Ascending aorta (tissue), 2 donors: ENCODE measurements at regions not wholly inside any gene's neighbourhood (a gene's known extent, or its start where the extent isn't known, plus 50 kb on each side); places are given as distances from the start of the nearest gene placed in this dataset.

ENCODE experiments used
- DNase-seq, 2 donors: peaks; one replicate each; pipeline ENCODE4 v3.0.0-alpha.2; 2019; ENCODE audit warnings: low spot score in 2 of 2
- H3K27ac ChIP-seq, 2 donors: fragments of 200-600 bp; sonication (generic); one replicate each; pipeline ENCODE4 v1.5.1; 2016 to 2017; ENCODE audit warnings: mild to moderate bottlenecking in 1 of 2
- H3K27me3 ChIP-seq: fragments of 200-600 bp; sonication (generic); one replicate; pipeline ENCODE4 v1.5.1; 2017
- H3K36me3 ChIP-seq, 2 donors: fragments of 200-600 bp; sonication (generic); one replicate each; pipeline ENCODE4 v1.5.1; 2016
- H3K4me1 ChIP-seq, 2 donors: fragments of 200-600 bp; sonication (generic); one replicate each; pipeline ENCODE4 v1.5.1; 2016 to 2017; ENCODE audit warnings: mild to moderate bottlenecking in 1 of 2
- H3K4me3 ChIP-seq, 2 donors: fragments of 200-600 bp; sonication (generic); one replicate each; pipeline ENCODE4 v1.5.1; 2016 to 2017; ENCODE audit warnings: mild to moderate bottlenecking in 1 of 2
- H3K9me3 ChIP-seq, 2 donors: fragments of 200-600 bp; sonication (generic); one replicate each; pipeline ENCODE4 v1.5.1; 2016
- intact Hi-C: fragments of 100-400 bp; cut with DNase I; formaldehyde crosslinking; loops from one replicate; pipeline ENCODE4 v1.15.1; 2023
- TF ChIP-seq, protein P1 (sequence below), 3 experiments: fragments of 200-600 bp in 2 of 3; fragments of 450-650 bp in 1 of 3; sonication (generic) in 2 of 3; IDR thresholded peaks; one replicate each; pipeline ENCODE4 v1.5.1; 2016 to 2019; ENCODE audit warnings: antibody characterized with exemption in 3 of 3, mild to moderate bottlenecking in 1 of 3, moderate library complexity in 1 of 3

DNA sequence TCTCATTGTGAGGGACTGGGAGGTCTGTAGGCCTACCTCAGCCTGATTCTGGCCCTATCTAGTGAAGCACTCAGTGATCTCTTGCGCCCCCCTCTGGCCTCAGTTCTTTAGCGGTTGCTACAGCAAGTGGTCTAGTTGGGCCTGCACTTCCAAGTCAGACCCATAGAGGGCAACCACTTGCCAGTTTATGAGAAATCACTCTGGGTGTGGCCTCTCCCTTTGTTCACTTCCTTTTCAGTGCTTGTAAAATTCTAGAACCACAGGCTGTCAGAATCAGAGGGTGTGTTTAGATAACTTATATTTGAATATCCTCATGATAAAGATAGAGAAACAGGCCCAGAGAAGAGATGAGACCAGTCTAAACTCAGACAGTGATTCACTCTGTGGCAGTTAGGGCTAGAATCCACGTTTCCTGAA lies 60.9 kb upstream of the LAS1L start:
- peak; percentile 82 to 99 for DNase-seq
- no peaks in the 10 kb centered on the region for H3K9me3 ChIP-seq
- peaks cover 0 to 17% of the 10 kb centered on the region in 2 donors for H3K4me1 ChIP-seq
- no peaks in the 10 kb centered on the region for H3K36me3 ChIP-seq
- TF ChIP-seq, protein P1, sequence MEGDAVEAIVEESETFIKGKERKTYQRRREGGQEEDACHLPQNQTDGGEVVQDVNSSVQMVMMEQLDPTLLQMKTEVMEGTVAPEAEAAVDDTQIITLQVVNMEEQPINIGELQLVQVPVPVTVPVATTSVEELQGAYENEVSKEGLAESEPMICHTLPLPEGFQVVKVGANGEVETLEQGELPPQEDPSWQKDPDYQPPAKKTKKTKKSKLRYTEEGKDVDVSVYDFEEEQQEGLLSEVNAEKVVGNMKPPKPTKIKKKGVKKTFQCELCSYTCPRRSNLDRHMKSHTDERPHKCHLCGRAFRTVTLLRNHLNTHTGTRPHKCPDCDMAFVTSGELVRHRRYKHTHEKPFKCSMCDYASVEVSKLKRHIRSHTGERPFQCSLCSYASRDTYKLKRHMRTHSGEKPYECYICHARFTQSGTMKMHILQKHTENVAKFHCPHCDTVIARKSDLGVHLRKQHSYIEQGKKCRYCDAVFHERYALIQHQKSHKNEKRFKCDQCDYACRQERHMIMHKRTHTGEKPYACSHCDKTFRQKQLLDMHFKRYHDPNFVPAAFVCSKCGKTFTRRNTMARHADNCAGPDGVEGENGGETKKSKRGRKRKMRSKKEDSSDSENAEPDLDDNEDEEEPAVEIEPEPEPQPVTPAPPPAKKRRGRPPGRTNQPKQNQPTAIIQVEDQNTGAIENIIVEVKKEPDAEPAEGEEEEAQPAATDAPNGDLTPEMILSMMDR (IDR thresholded peaks at IDR 0.05), result peak; percentile 99 to 100 (median 99)
- H3K27ac ChIP-seq, result peak overlapping the region; percentile 84 to 89
- no peak overlapping the region for H3K4me3 ChIP-seq
- intact Hi-C loops, result loop anchor here (2.0 to 5.0 kb wide), 2 partner anchors 111 to 567 kb away; partner anchors contain the start of gene HEPH
- no peaks in the 10 kb centered on the region for H3K27me3 ChIP-seq

DNA sequence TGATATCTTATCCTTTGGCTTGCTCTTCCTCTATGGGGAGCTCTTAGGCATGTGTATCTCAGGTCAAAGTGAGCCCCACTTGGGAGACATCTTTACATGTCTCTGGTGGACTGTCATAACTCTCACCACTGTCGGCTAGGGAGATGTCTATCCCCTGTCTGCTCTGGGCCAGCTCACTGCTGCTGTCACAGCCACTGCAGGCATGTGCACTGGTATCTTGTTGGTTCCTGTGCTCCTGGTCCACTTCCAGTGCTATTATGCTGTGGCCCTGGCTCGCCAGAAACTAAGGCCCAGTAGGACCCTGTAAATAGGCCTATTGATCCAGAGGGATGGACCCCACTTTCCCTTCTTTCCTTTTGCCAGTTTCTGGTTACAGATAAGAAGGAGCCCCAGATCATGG lies 56.6 kb upstream of the LAS1L start:
- no peak for DNase-seq

DNA sequence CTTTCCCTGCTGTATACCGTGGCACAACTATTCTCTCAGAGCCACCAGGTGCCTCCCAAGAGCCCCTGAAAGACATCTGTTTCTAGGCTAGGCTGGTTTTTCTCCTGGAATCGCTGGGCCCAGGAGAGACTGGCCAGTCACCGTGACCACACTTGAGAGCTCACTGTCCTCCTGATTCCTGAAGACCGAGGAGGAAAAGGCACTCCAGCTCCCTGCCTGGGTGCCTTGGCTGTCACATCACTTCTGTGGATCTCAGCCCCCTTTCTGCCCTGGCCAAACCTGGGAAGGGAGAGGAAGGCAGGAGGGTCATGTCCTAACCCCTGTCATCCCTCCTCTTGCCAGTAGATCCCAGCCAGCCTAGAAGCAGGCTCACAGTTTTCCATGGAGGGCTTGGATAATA lies 54.7 kb upstream of the LAS1L start:
- H3K36me3 ChIP-seq, result no peaks in the 10 kb centered on the region
- no peak overlapping the region for H3K4me3 ChIP-seq
- intact Hi-C loops, result loop anchor here (10.0 kb wide), 1 partner anchor 1145 kb away; no protein-coding TSS in a partner anchor
- TF ChIP-seq, protein P1 (IDR thresholded peaks at IDR 0.05), result no peak
- DNase-seq, result no peak
- H3K27ac ChIP-seq, result peak overlapping the region in 1 of 2 donors; percentile 56
- no peaks in the 10 kb centered on the region for H3K27me3 ChIP-seq
- H3K4me1 ChIP-seq, result peaks cover 0 to 5% of the 10 kb centered on the region in 2 donors
- no peaks in the 10 kb centered on the region for H3K9me3 ChIP-seq

More for the DNA sequence above, 56.6 kb upstream of the LAS1L start:
- peaks cover 0 to 12% of the 10 kb centered on the region in 2 donors for H3K4me1 ChIP-seq
- H3K4me3 ChIP-seq, result no peak overlapping the region
- no peaks in the 10 kb centered on the region for H3K27me3 ChIP-seq
- TF ChIP-seq, protein P1 (IDR thresholded peaks at IDR 0.05), result no peak
- H3K27ac ChIP-seq, result no peak overlapping the region
- no peaks in the 10 kb centered on the region for H3K9me3 ChIP-seq
- H3K36me3 ChIP-seq, result no peaks in the 10 kb centered on the region
- intact Hi-C loops, result no loop called here

DNA sequence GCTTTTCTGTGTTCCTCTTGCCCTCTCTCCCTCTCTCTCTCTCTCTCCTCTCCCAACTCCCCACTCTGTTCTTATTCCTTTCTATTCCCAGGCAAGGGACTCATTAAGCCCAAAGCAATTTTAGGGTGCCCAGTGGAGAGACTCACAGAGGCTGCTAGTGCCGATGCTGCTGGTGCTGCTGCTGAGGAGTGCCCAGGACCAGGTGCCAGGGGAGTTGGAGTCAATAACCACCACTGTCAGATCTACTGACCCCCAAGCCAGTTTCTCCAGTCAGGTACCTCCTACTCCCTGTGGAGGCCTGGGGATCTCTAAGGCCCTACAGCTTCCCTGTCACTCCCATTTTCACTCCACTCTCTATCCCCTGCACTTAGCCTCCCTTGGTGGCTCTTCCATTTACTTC lies 54.2 kb upstream of the LAS1L start:
- Histone ChIP-seq H3K27ac (peak overlapping the region; percentile 11 to 56), H3K27me3 (no peaks in the 10 kb centered on the region), H3K36me3 (no peaks in the 10 kb centered on the region), H3K4me3 (no peak overlapping the region), H3K9me3 (no peaks in the 10 kb centered on the region), H3K4me1 (peaks cover 0 to 5% of the 10 kb centered on the region in 2 donors)
- intact Hi-C loops, result loop anchor here (10.0 kb wide), 1 partner anchor 1146 kb away; no protein-coding TSS in a partner anchor
- DNase-seq, result no peak
- TF ChIP-seq, protein P1 (IDR thresholded peaks at IDR 0.05), result no peak

DNA sequence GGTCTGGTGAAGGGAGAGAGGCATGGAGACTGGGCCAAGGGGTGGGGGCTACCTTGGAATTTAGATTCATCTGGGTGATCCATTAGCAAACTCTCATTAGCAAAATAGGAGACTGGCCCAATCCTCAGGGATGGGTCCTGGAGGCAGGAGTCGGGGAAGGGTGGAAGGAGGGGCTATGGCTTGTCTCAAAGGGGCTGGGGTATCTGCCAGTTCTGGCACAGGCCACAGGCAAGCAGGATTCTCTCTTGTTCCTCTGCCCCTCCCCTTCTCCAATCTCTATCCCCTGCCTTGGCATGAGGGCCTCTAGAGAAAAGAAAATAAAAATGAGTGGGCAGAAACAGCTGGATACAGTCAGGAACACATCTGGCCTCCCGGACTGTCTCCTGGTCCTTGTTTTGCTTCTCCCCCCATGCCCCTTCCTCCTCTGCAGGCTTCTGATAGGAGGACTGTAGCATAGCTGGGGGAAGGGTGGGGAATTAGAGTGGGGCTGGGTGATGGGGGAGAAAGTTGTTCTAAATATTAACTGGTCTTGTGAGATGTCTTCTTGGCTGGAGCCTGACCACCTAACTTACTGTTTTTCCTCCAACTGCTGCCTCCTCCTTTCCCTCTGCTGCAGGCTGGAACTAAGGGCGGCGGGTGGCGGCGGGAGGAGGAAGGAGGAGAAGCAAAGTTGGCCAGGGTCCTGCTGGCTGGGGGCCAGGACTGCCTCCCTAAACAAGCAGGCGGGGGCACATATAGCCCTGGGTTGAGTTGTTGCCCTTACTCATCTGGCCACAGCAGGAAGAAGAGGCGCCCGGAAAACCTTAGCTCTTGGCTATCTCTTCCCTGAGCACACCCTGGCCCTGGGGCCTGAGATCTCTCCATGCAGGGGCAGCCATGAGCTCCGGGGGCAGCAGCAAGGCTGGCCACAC lies 53.3 kb upstream of the LAS1L start:
- no peaks in the 10 kb centered on the region for H3K27me3 ChIP-seq
- intact Hi-C loops, result loop anchor here (10.0 kb wide), 1 partner anchor 1147 kb away; no protein-coding TSS in a partner anchor
- H3K36me3 ChIP-seq, result no peaks in the 10 kb centered on the region
- H3K9me3 ChIP-seq, result no peaks in the 10 kb centered on the region
- TF ChIP-seq, protein P1 (IDR thresholded peaks at IDR 0.05), result no peak
- no peak overlapping the region for H3K4me3 ChIP-seq
- H3K4me1 ChIP-seq, result peaks cover 0 to 5% of the 10 kb centered on the region in 2 donors
- DNase-seq, result peak; percentile 14 to 86
- peak overlapping the region; percentile 11 to 56 for H3K27ac ChIP-seq
